Stimulated activated CD8-positive, alpha-beta memory T cell treated with anti-CD3 and anti-CD28 coated beads, Interleukin-7, amount 100 ng/mL, for 1 hour (primary cell): ENCODE measurements at regions not wholly inside any gene's neighbourhood (a gene's known extent, or its start where the extent isn't known, plus 50 kb on each side); places are given as distances from the start of the nearest gene placed in this dataset.
A peak's percentile ranks its signal among the peaks of the same experiment; 100 is the strongest.
"Not testable (repeated sequence)": the region's sequence is repeated elsewhere in the genome, so short reads cannot be mapped to it uniquely, and the experiment has no call there.

Experiments
- DNase-seq, 2 donors: peaks; one replicate each; pipeline ENCODE4 v3.0.0-alpha.2; 2020; ENCODE audit warnings: low read depth in 2 of 2

GRCh38 chr17:30712859-30713258, 111.6 kb downstream of the CRLF3 start:
- DNase-seq = not testable (repeated sequence)

- DNase-seq = not testable (repeated sequence)
Measured at GRCh38 chr17:30711626-30712507, 112.6 kb downstream of the CRLF3 start.

- not testable (repeated sequence) for DNase-seq
Measured at GRCh38 chr17:30711176-30711575, 113.3 kb downstream of the CRLF3 start.

- not testable (repeated sequence) for DNase-seq
Measured at GRCh38 chr17:30710276-30711088, 114.0 kb downstream of the CRLF3 start.

- not testable (repeated sequence) for DNase-seq
Measured at GRCh38 chr17:30709561-30710275, 114.8 kb downstream of the CRLF3 start.

GRCh38 chr17:30709096-30709495, 115.4 kb downstream of the CRLF3 start:
- not testable (repeated sequence) for DNase-seq

- peak; percentile 35 to 36 for DNase-seq
Measured at GRCh38 chr17:30708241-30709078, 116.0 kb downstream of the CRLF3 start.

GRCh38 chr17:30707724-30708240, 116.7 kb downstream of the CRLF3 start:
- DNase-seq = not testable (repeated sequence)

- not testable (repeated sequence) for DNase-seq
Measured at GRCh38 chr17:30706461-30707335, 117.8 kb downstream of the CRLF3 start.

GRCh38 chr17:30706004-30706403, 118.5 kb downstream of the CRLF3 start:
- not testable (repeated sequence) for DNase-seq

GRCh38 chr17:30701498-30701989, 122.9 kb downstream of the CRLF3 start:
- no peak for DNase-seq

- DNase-seq = not testable (repeated sequence)
Measured at GRCh38 chr17:30700833-30701232, 123.7 kb downstream of the CRLF3 start.

- peak; percentile 44 to 55 for DNase-seq
Measured at GRCh38 chr17:30697619-30698460, 126.7 kb downstream of the CRLF3 start.

- no peak for DNase-seq
Measured at GRCh38 chr17:30696234-30696633, 128.3 kb downstream of the CRLF3 start.

GRCh38 chr17:30695265-30695811, 129.2 kb downstream of the CRLF3 start:
- not testable (repeated sequence) for DNase-seq

GRCh38 chr17:30693772-30694171, 130.7 kb downstream of the CRLF3 start:
- peak in 1 of 2 donors; percentile 32 for DNase-seq

- not testable (repeated sequence) for DNase-seq
Measured at GRCh38 chr17:30689266-30690000, 135.1 kb downstream of the CRLF3 start.
